ENCODE measurements at regions not wholly inside any gene's neighbourhood (a gene's known extent, or its start where the extent isn't known, plus 50 kb on each side); places are given as distances from the start of the nearest gene placed in this dataset.

- ChIA-PET CTCF (no interaction called here), POLR2A (no interaction called here)
- TF ChIP-seq CTCF (IDR thresholded peaks at IDR 0.05) (peak; percentile 34), ESRRA (CRISPR knock-in tag; IDR thresholded peaks at IDR 0.05; ENCODE audit: borderline replicate concordance) (no peak)
- Mint-ChIP-seq H3K4me1 (peaks cover under 1% of the 10 kb centered on the region), H3K27ac (no peak overlapping the region), H3K4me3 (no peak overlapping the region), H3K9me3 (no peaks in the 10 kb centered on the region), H3K27me3 (ENCODE audit: low read depth) (peaks cover 3% of the 10 kb centered on the region; the same call in 1 of the 2 replicates), H3K36me3 (no peaks in the 10 kb centered on the region)
- peak; percentile 93 for ATAC-seq
- peak; percentile 41 for DNase-seq (ENCODE audit: low spot score)
Observed at GRCh38 chrX:14095702-14096101, 66.0 kb upstream of the GEMIN8 start.

GRCh38 chrX:14094191-14094590, 64.5 kb upstream of the GEMIN8 start:
- ChIA-PET CTCF (interaction anchor here (1.0 kb wide), 1 partner anchor 435 kb away, joined by 3 read pairs; no protein-coding TSS in a partner anchor), POLR2A (no interaction called here)
- no peak overlapping the region for H3K4me3 Mint-ChIP-seq
- no peak for ATAC-seq
- H3K27ac Mint-ChIP-seq, result no peak overlapping the region
- TF ChIP-seq ZBTB21 (CRISPR knock-in tag; IDR thresholded peaks at IDR 0.05; ENCODE audit: borderline replicate concordance), result no peak
- TF ChIP-seq PRRX2 (CRISPR knock-in tag; IDR thresholded peaks at IDR 0.05), result no peak
- TF ChIP-seq ZNF423 (CRISPR knock-in tag; IDR thresholded peaks at IDR 0.05), result no peak
- TF ChIP-seq KAT7 (CRISPR knock-in tag; IDR thresholded peaks at IDR 0.05; ENCODE audit: borderline replicate concordance), result no peak
- TF ChIP-seq NR2C2 (CRISPR knock-in tag; IDR thresholded peaks at IDR 0.05), result no peak
- no peak for TF ChIP-seq ZBTB43 (CRISPR knock-in tag; IDR thresholded peaks at IDR 0.05)
- TF ChIP-seq CTCF (IDR thresholded peaks at IDR 0.05), result no peak
- no peak for TF ChIP-seq GABPB1 (CRISPR knock-in tag; IDR thresholded peaks at IDR 0.05)
- no peak for TF ChIP-seq ZNF671 (CRISPR knock-in tag; IDR thresholded peaks at IDR 0.05)
- TF ChIP-seq ATF6 (CRISPR knock-in tag; IDR thresholded peaks at IDR 0.05), result no peak
- TF ChIP-seq IRF1 (CRISPR knock-in tag; IDR thresholded peaks at IDR 0.05), result no peak
- TF ChIP-seq GTF2I (CRISPR knock-in tag; conservative IDR thresholded peaks at IDR 0.05), result no peak
- TF ChIP-seq FOXK1 (CRISPR knock-in tag; IDR thresholded peaks at IDR 0.05), result no peak
- TF ChIP-seq SMAD4 (CRISPR knock-in tag; IDR thresholded peaks at IDR 0.05), result no peak
- no peak for TF ChIP-seq ARID4B (CRISPR knock-in tag; IDR thresholded peaks at IDR 0.05; ENCODE audit: borderline replicate concordance)
- no peak for TF ChIP-seq NR3C1 (CRISPR knock-in tag; conservative IDR thresholded peaks at IDR 0.05; ENCODE audit: low read depth)
- no peaks in the 10 kb centered on the region for H3K9me3 Mint-ChIP-seq
- peaks cover 3% of the 10 kb centered on the region; the same call in 1 of the 2 replicates for H3K27me3 Mint-ChIP-seq (ENCODE audit: low read depth)
- peaks cover 7% of the 10 kb centered on the region for H3K4me1 Mint-ChIP-seq
- no peak for DNase-seq (ENCODE audit: low spot score)
- H3K36me3 Mint-ChIP-seq, result no peaks in the 10 kb centered on the region
